ENCODE measurements at regions not wholly inside any gene's neighbourhood (a gene's known extent, or its start where the extent isn't known, plus 50 kb on each side); places are given as distances from the start of the nearest gene placed in this dataset.

- TF ChIP-seq EZH2 (optimal IDR thresholded peaks at IDR 0.05; ENCODE audit: low read depth, low read length): no peak
- TF ChIP-seq, protein P1, sequence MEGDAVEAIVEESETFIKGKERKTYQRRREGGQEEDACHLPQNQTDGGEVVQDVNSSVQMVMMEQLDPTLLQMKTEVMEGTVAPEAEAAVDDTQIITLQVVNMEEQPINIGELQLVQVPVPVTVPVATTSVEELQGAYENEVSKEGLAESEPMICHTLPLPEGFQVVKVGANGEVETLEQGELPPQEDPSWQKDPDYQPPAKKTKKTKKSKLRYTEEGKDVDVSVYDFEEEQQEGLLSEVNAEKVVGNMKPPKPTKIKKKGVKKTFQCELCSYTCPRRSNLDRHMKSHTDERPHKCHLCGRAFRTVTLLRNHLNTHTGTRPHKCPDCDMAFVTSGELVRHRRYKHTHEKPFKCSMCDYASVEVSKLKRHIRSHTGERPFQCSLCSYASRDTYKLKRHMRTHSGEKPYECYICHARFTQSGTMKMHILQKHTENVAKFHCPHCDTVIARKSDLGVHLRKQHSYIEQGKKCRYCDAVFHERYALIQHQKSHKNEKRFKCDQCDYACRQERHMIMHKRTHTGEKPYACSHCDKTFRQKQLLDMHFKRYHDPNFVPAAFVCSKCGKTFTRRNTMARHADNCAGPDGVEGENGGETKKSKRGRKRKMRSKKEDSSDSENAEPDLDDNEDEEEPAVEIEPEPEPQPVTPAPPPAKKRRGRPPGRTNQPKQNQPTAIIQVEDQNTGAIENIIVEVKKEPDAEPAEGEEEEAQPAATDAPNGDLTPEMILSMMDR (IDR thresholded peaks at IDR 0.05; ENCODE audit: low read length): no peak
Measured at GRCh38 chr5:102594192-102594591, 95.4 kb upstream of the SLCO6A1 start.

Data from MM.1S (cell line).